ENCODE measurements at regions not wholly inside any gene's neighbourhood (a gene's known extent, or its start where the extent isn't known, plus 50 kb on each side); places are given as distances from the start of the nearest gene placed in this dataset.

- DNase-seq (ENCODE audit: extremely low spot score): no peak
- Histone ChIP-seq H3K27me3 (no peaks in the 10 kb centered on the region), H3K27ac (replicated peaks in 1 of 4) (no peak overlapping the region), H3K4me1 (no peaks in the 10 kb centered on the region), H3K9me3 (no peaks in the 10 kb centered on the region), H3K4me3 (no peak overlapping the region), H3K36me3 (no peaks in the 10 kb centered on the region)
- no peak for TF ChIP-seq POLR2A (IDR thresholded peaks at IDR 0.05; ENCODE audit: low read depth)
- TF ChIP-seq POLR2AphosphoS5 (IDR thresholded peaks at IDR 0.05): no peak
- TF ChIP-seq CTCF (IDR thresholded peaks at IDR 0.05): no peak
- TF ChIP-seq EP300 (IDR thresholded peaks at IDR 0.05): no peak
- WGBS: 79% methylated on average over 4 of the region's 4 CpGs
- intact Hi-C loops (cut with DNase I): no loop called here
These were observed 136.4 kb downstream of the SLC17A6 start for GRCh38 chr11:22474616-22475015.

- DNase-seq (ENCODE audit: extremely low spot score): no peak
- H3K9me3 ChIP-seq: no peaks in the 10 kb centered on the region
- intact Hi-C loops (cut with DNase I): no loop called here
- TF ChIP-seq POLR2AphosphoS5 (IDR thresholded peaks at IDR 0.05) (no peak), CTCF (IDR thresholded peaks at IDR 0.05) (no peak), EP300 (IDR thresholded peaks at IDR 0.05) (no peak), POLR2A (IDR thresholded peaks at IDR 0.05; ENCODE audit: low read depth) (no peak)
- H3K4me3 ChIP-seq: no peak overlapping the region
- WGBS: 85% methylated on average over 1 of the region's 1 CpG
- no peak overlapping the region for H3K27ac ChIP-seq (replicated peaks in 1 of 4)
- no peaks in the 10 kb centered on the region for H3K27me3 ChIP-seq
- no peaks in the 10 kb centered on the region for H3K36me3 ChIP-seq
- H3K4me1 ChIP-seq: no peaks in the 10 kb centered on the region
These were observed 135.4 kb downstream of the SLC17A6 start for GRCh38 chr11:22473586-22473985.

GRCh38 chr11:22472306-22472705 lies 134.1 kb downstream of the SLC17A6 start:
- Histone ChIP-seq H3K27me3 (peaks cover 0 to 4% (median 0%) of the 10 kb centered on the region in 4 donors), H3K9me3 (no peaks in the 10 kb centered on the region), H3K27ac (replicated peaks in 1 of 4) (no peak overlapping the region), H3K4me3 (no peak overlapping the region), H3K4me1 (no peaks in the 10 kb centered on the region), H3K36me3 (no peaks in the 10 kb centered on the region)
- TF ChIP-seq CTCF (IDR thresholded peaks at IDR 0.05) (no peak), EP300 (IDR thresholded peaks at IDR 0.05) (no peak), POLR2AphosphoS5 (IDR thresholded peaks at IDR 0.05) (no peak), POLR2A (IDR thresholded peaks at IDR 0.05; ENCODE audit: low read depth) (no peak)
- intact Hi-C loops (cut with DNase I): no loop called here
- 83% methylated on average over 7 of the region's 7 CpGs for WGBS
- DNase-seq (ENCODE audit: extremely low spot score): no peak

GRCh38 chr11:22471385-22471784 lies 133.2 kb downstream of the SLC17A6 start:
- Histone ChIP-seq H3K27me3 (peaks cover 0 to 6% (median 0%) of the 10 kb centered on the region in 4 donors), H3K4me1 (no peaks in the 10 kb centered on the region), H3K36me3 (no peaks in the 10 kb centered on the region), H3K27ac (replicated peaks in 1 of 4) (no peak overlapping the region), H3K9me3 (no peaks in the 10 kb centered on the region), H3K4me3 (no peak overlapping the region)
- no peak for TF ChIP-seq POLR2A (IDR thresholded peaks at IDR 0.05; ENCODE audit: low read depth)
- no peak for TF ChIP-seq CTCF (IDR thresholded peaks at IDR 0.05)
- no peak for TF ChIP-seq EP300 (IDR thresholded peaks at IDR 0.05)
- DNase-seq (ENCODE audit: extremely low spot score): no peak
- intact Hi-C loops (cut with DNase I): no loop called here
- WGBS: 57% methylated on average over 2 of the region's 2 CpGs

GRCh38 chr11:22467741-22468140 lies 129.6 kb downstream of the SLC17A6 start:
- 95% methylated on average over 2 of the region's 2 CpGs for WGBS
- no peaks in the 10 kb centered on the region for H3K36me3 ChIP-seq
- DNase-seq (ENCODE audit: extremely low spot score): no peak
- H3K27ac ChIP-seq (replicated peaks in 1 of 4): no peak overlapping the region
- TF ChIP-seq POLR2AphosphoS5 (IDR thresholded peaks at IDR 0.05): no peak
- no peak for TF ChIP-seq EP300 (IDR thresholded peaks at IDR 0.05)
- no peak for TF ChIP-seq CTCF (IDR thresholded peaks at IDR 0.05)
- TF ChIP-seq POLR2A (IDR thresholded peaks at IDR 0.05; ENCODE audit: low read depth): no peak
- intact Hi-C loops (cut with DNase I): no loop called here
- H3K4me1 ChIP-seq: no peaks in the 10 kb centered on the region
- H3K9me3 ChIP-seq: no peaks in the 10 kb centered on the region
- H3K4me3 ChIP-seq: no peak overlapping the region
- H3K27me3 ChIP-seq: peaks cover 0 to 6% (median 0%) of the 10 kb centered on the region in 4 donors
